Mesothelial cell of epicardium (in vitro differentiated cells): ENCODE measurements at regions not wholly inside any gene's neighbourhood (a gene's known extent, or its start where the extent isn't known, plus 50 kb on each side); places are given as distances from the start of the nearest gene placed in this dataset.

ENCODE experiments used
- DNase-seq, 2 experiments: peaks; one replicate each; pipeline ENCODE4 v3.0.0; 2021; ENCODE audit warnings: low spot score in 2 of 2; ENCODE audit not compliant: unreplicated experiment in 2 of 2
- H3K27ac Mint-ChIP-seq: 2 replicates; pipeline ENCODE4 v1.8.0; 2021; ENCODE audit warnings: mixed read lengths
- H3K27me3 Mint-ChIP-seq: 2 replicates; pipeline ENCODE4 v1.8.0; 2021; ENCODE audit warnings: low read depth, mixed read lengths
- H3K36me3 Mint-ChIP-seq: 2 replicates; pipeline ENCODE4 v1.8.0; 2021; ENCODE audit warnings: mixed read lengths
- H3K4me1 Mint-ChIP-seq: 2 replicates; pipeline ENCODE4 v1.8.0; 2021; ENCODE audit warnings: mixed read lengths
- H3K4me3 Mint-ChIP-seq: 2 replicates; pipeline ENCODE4 v1.8.0; 2021; ENCODE audit warnings: mild to moderate bottlenecking, moderate library complexity, mixed read lengths
- H3K9me3 Mint-ChIP-seq: 2 replicates; pipeline ENCODE4 v1.8.0; 2021; ENCODE audit warnings: mixed read lengths
- CTCF ChIP-seq: fragments of 200-600 bp; sonication (generic); IDR thresholded peaks from one replicate; pipeline ENCODE4 v1.5.0; 2021; ENCODE audit warnings: antibody characterized with exemption; ENCODE audit not compliant: unreplicated experiment

GRCh38 chr4:43882470-43882869, 566.1 kb downstream of the KCTD8 start:
- peaks cover 8% of the 10 kb centered on the region for H3K4me1 Mint-ChIP-seq
- peaks cover 12% of the 10 kb centered on the region for H3K9me3 Mint-ChIP-seq
- no peak for TF ChIP-seq CTCF
- H3K36me3 Mint-ChIP-seq: no peaks in the 10 kb centered on the region
- H3K4me3 Mint-ChIP-seq: no peak overlapping the region
- no peaks in the 10 kb centered on the region for H3K27me3 Mint-ChIP-seq
- no peak overlapping the region for H3K27ac Mint-ChIP-seq
- no peak for DNase-seq

- Mint-ChIP-seq H3K4me3 (no peak overlapping the region), H3K27ac (no peak overlapping the region), H3K36me3 (no peaks in the 10 kb centered on the region), H3K4me1 (peaks cover 13% of the 10 kb centered on the region), H3K27me3 (no peaks in the 10 kb centered on the region), H3K9me3 (peaks cover 5% of the 10 kb centered on the region)
- DNase-seq: no peak
- TF ChIP-seq CTCF: no peak
These were observed 562.4 kb downstream of the KCTD8 start for GRCh38 chr4:43886196-43886595.

GRCh38 chr4:43898836-43899235, 549.8 kb downstream of the KCTD8 start:
- H3K9me3 Mint-ChIP-seq: peaks cover 15% of the 10 kb centered on the region
- H3K4me1 Mint-ChIP-seq: no peaks in the 10 kb centered on the region
- peaks cover 2% of the 10 kb centered on the region for H3K27me3 Mint-ChIP-seq
- no peaks in the 10 kb centered on the region for H3K36me3 Mint-ChIP-seq
- H3K27ac Mint-ChIP-seq: no peak overlapping the region
- no peak for TF ChIP-seq CTCF
- no peak overlapping the region for H3K4me3 Mint-ChIP-seq
- no peak for DNase-seq

GRCh38 chr4:43903456-43903855, 545.2 kb downstream of the KCTD8 start:
- no peaks in the 10 kb centered on the region for H3K9me3 Mint-ChIP-seq
- TF ChIP-seq CTCF: no peak
- no peaks in the 10 kb centered on the region for H3K4me1 Mint-ChIP-seq
- H3K27me3 Mint-ChIP-seq: peaks cover 5% of the 10 kb centered on the region
- H3K4me3 Mint-ChIP-seq: no peak overlapping the region
- no peak for DNase-seq
- no peak overlapping the region for H3K27ac Mint-ChIP-seq
- no peaks in the 10 kb centered on the region for H3K36me3 Mint-ChIP-seq

- Mint-ChIP-seq H3K4me1 (no peaks in the 10 kb centered on the region), H3K9me3 (peaks cover 30% of the 10 kb centered on the region), H3K27me3 (no peaks in the 10 kb centered on the region), H3K36me3 (no peaks in the 10 kb centered on the region), H3K27ac (no peak overlapping the region), H3K4me3 (no peak overlapping the region)
- no peak for DNase-seq
- no peak for TF ChIP-seq CTCF
These were observed 530.2 kb downstream of the KCTD8 start for GRCh38 chr4:43918377-43918776.

GRCh38 chr4:43932448-43932847, 516.2 kb downstream of the KCTD8 start:
- no peak overlapping the region for H3K4me3 Mint-ChIP-seq

More at GRCh38 chr4:43932448-43932847, 516.2 kb downstream of the KCTD8 start:
- H3K27me3 Mint-ChIP-seq: no peaks in the 10 kb centered on the region
- no peaks in the 10 kb centered on the region for H3K36me3 Mint-ChIP-seq
- peaks cover 10% of the 10 kb centered on the region for H3K4me1 Mint-ChIP-seq
- no peak overlapping the region for H3K27ac Mint-ChIP-seq
- no peak for DNase-seq
- no peak for TF ChIP-seq CTCF
- H3K9me3 Mint-ChIP-seq: no peaks in the 10 kb centered on the region
